H1 (cell line): ENCODE measurements at regions not wholly inside any gene's neighbourhood (a gene's known extent, or its start where the extent isn't known, plus 50 kb on each side); places are given as distances from the start of the nearest gene placed in this dataset.

Source experiments
- CTCF ChIA-PET: fragments of 300-600 bp; sonication (Branson Sonifier 250); formaldehyde crosslinking; loops from one replicate; lab custom pipeline; 2021; ENCODE audit not compliant: partially characterized antibody; lab: Charles Lee
- POLR2A ChIA-PET: fragments of 300-600 bp; sonication (Branson Sonifier 250); formaldehyde crosslinking; loops from one replicate; lab custom pipeline; 2021; ENCODE audit warnings: inconsistent platforms; ENCODE audit not compliant: partially characterized antibody; lab: Charles Lee
- DNase-seq, 2 experiments: peaks; one replicate each; pipeline versions ENCODE4 v3.0.0 to v3.0.0-alpha.2; 2010 to 2022; ENCODE audit warnings: low spot score in 2 of 2, low read depth in 1 of 2, mixed read lengths in 1 of 2
- FAIRE-seq: peaks from 2 replicates; lab custom pipeline; 2011; peaks lifted over from hg19 to GRCh38; lab: Jason Lieb, UNC
- H2AFZ ChIP-seq: 2 replicates; pipeline ENCODE4 v1.8.1; 2012; ENCODE audit warnings: low read length, inconsistent platforms
- H2AK5ac ChIP-seq: 2 replicates; pipeline ENCODE4 v1.6.1; 2013; ENCODE audit warnings: low read depth, low read length
- H2BK120ac ChIP-seq: replicated peaks from 2 replicates; pipeline ENCODE3; 2013; ENCODE audit warnings: low read depth, low read length, inconsistent platforms
- H2BK12ac ChIP-seq: 2 replicates; pipeline ENCODE4 v1.6.1; 2013; ENCODE audit warnings: low read depth, low read length
- H2BK15ac ChIP-seq: 2 replicates; pipeline ENCODE4 v1.6.1; 2013; ENCODE audit warnings: low read length
- H2BK20ac ChIP-seq: 2 replicates; pipeline ENCODE4 v1.6.1; 2013; ENCODE audit warnings: low read length
- H2BK5ac ChIP-seq: 2 replicates; pipeline ENCODE4 v1.6.1; 2013; ENCODE audit warnings: low read depth, low read length
- H3K14ac ChIP-seq: 2 replicates; pipeline ENCODE4 v1.6.1; 2013; ENCODE audit warnings: inconsistent platforms; ENCODE audit not compliant: insufficient read length
- H3K18ac ChIP-seq: 2 replicates; pipeline ENCODE4 v1.6.1; 2013; ENCODE audit warnings: low read length; ENCODE audit errors: extremely low read depth
- H3K23ac ChIP-seq: 2 replicates; pipeline ENCODE4 v1.6.1; 2013; ENCODE audit warnings: inconsistent platforms; ENCODE audit not compliant: insufficient read length
- H3K23me2 ChIP-seq: 2 replicates; pipeline ENCODE4 v1.6.1; 2013; ENCODE audit warnings: low read depth, low read length
- H3K27ac ChIP-seq: 2 replicates; pipeline ENCODE4 v1.6.1; 2011; ENCODE audit warnings: low read depth, low read length, inconsistent platforms
- H3K27me3 ChIP-seq, 4 experiments: replicated peaks in 1 of 4; 1 replicate in 1 of 4; 2 replicates in 3 of 4; pipeline versions ENCODE4 v1.6.1 to v1.8.1; 2011 to 2013; ENCODE audit warnings: low read length in 3 of 4, mild to moderate bottlenecking in 3 of 4, inconsistent platforms in 2 of 4, mixed read lengths in 2 of 4, moderate library complexity in 1 of 4; ENCODE audit not compliant: control insufficient read depth in 3 of 4, insufficient read depth in 3 of 4; ENCODE audit errors: extremely low read depth in 1 of 4
- H3K36me3 ChIP-seq, 4 experiments: 2 replicates each; pipeline versions ENCODE4 v1.6.1 to v1.8.1; 2011 to 2013; ENCODE audit warnings: mild to moderate bottlenecking in 4 of 4, low read length in 3 of 4, moderate library complexity in 2 of 4, control low read depth in 1 of 4, inconsistent platforms in 1 of 4; ENCODE audit not compliant: insufficient read depth in 4 of 4, control insufficient read depth in 2 of 4
- H3K4ac ChIP-seq: replicated peaks from 2 replicates; pipeline ENCODE3; 2013; ENCODE audit warnings: low read length, low read depth, mixed read lengths, inconsistent platforms; ENCODE audit not compliant: insufficient read length
- H3K4me1 ChIP-seq, 4 experiments: replicated peaks in 1 of 4; 1 replicate in 1 of 4; 2 replicates in 3 of 4; pipeline versions ENCODE4 v1.6.1 to v1.8.1; 2011 to 2013; ENCODE audit warnings: low read length in 3 of 4, inconsistent platforms in 2 of 4, mixed read lengths in 1 of 4; ENCODE audit not compliant: insufficient read depth in 4 of 4, control insufficient read depth in 3 of 4
- H3K4me2 ChIP-seq, 2 experiments: 2 replicates each; pipeline versions ENCODE4 v1.6.1 to v1.8.1; 2011 to 2013; ENCODE audit warnings: low read depth in 2 of 2, low read length in 2 of 2, control low read depth in 1 of 2, inconsistent platforms in 1 of 2, mild to moderate bottlenecking in 1 of 2; ENCODE audit not compliant: insufficient read depth in 1 of 2
- H3K4me3 ChIP-seq, 4 experiments: fragments of 200-600, 300-600 bp in 1 of 4; sonication (generic), shearing (Covaris generic), sonication (Bioruptor Twin) in 1 of 4; 2 replicates each; pipeline versions ENCODE4 v1.5.1 to v1.8.1; 2011 to 2016; ENCODE audit warnings: low read length in 4 of 4, low read depth in 3 of 4, control low read depth in 2 of 4, inconsistent platforms in 2 of 4, mild to moderate bottlenecking in 2 of 4, mixed read lengths in 1 of 4, moderate library complexity in 1 of 4; ENCODE audit not compliant: insufficient read depth in 2 of 4; ENCODE audit errors: extremely low read depth in 1 of 4
- H3K56ac ChIP-seq: replicated peaks from 2 replicates; pipeline ENCODE3; 2013; ENCODE audit warnings: low read depth, mild to moderate bottlenecking, mixed read lengths, low read length, inconsistent platforms; ENCODE audit not compliant: insufficient read length
- H3K79me1 ChIP-seq: 2 replicates; pipeline ENCODE4 v1.6.1; 2013; ENCODE audit warnings: low read depth, low read length, control low read depth
- H3K79me2 ChIP-seq, 2 experiments: 2 replicates each; pipeline versions ENCODE4 v1.6.1 to v1.8.1; 2012 to 2013; ENCODE audit warnings: low read length in 2 of 2, mild to moderate bottlenecking in 2 of 2, inconsistent platforms in 1 of 2; ENCODE audit not compliant: insufficient read depth in 2 of 2, control insufficient read depth in 1 of 2
- H3K9ac ChIP-seq, 4 experiments: replicated peaks in 1 of 4; 1 replicate in 1 of 4; 2 replicates in 3 of 4; pipeline versions ENCODE4 v1.6.1 to v1.8.1; 2011 to 2013; ENCODE audit warnings: low read depth in 3 of 4, low read length in 3 of 4, control low read depth in 2 of 4, mild to moderate bottlenecking in 2 of 4, moderate library complexity in 2 of 4, inconsistent platforms in 1 of 4; ENCODE audit errors: extremely low read depth in 1 of 4
- H3K9me3 ChIP-seq, 2 experiments: 2 replicates each; pipeline versions ENCODE4 v1.6.1 to v1.8.1; 2012 to 2013; ENCODE audit warnings: mild to moderate bottlenecking in 2 of 2, moderate library complexity in 2 of 2, control low read depth in 1 of 2, inconsistent platforms in 1 of 2, low read depth in 1 of 2, low read length in 1 of 2, mixed read lengths in 1 of 2; ENCODE audit not compliant: insufficient read depth in 2 of 2
- H4K20me1 ChIP-seq, 2 experiments: replicated peaks in 1 of 2; 2 replicates each; pipeline versions ENCODE3 to v1.8.1; 2011 to 2013; ENCODE audit warnings: inconsistent platforms in 2 of 2, low read length in 2 of 2, mild to moderate bottlenecking in 1 of 2; ENCODE audit not compliant: insufficient read depth in 2 of 2, control insufficient read depth in 1 of 2
- H4K5ac ChIP-seq: 2 replicates; pipeline ENCODE4 v1.6.1; 2013; ENCODE audit warnings: low read length, low read depth, mixed read lengths, inconsistent platforms; ENCODE audit not compliant: insufficient read length
- H4K8ac ChIP-seq: 2 replicates; pipeline ENCODE4 v1.8.0; 2013; ENCODE audit warnings: mild to moderate bottlenecking, moderate library complexity, low read length, inconsistent platforms; ENCODE audit not compliant: insufficient read depth; ENCODE audit errors: extremely low read depth
- H4K91ac ChIP-seq: replicated peaks from 2 replicates; pipeline ENCODE3; 2013; ENCODE audit warnings: low read length, mixed read lengths, inconsistent platforms; ENCODE audit not compliant: insufficient read length
- ATF2 ChIP-seq: IDR thresholded peaks from 2 replicates; pipeline ENCODE4 v1.6.1; 2012; ENCODE audit warnings: low read length, inconsistent platforms
- CTBP2 ChIP-seq: IDR thresholded peaks from 2 replicates; pipeline ENCODE4 v1.7.0; 2011; ENCODE audit warnings: borderline replicate concordance, mild to moderate bottlenecking, moderate library complexity, mixed read lengths, low read length; ENCODE audit not compliant: insufficient read depth, insufficient read length
- JUND ChIP-seq: IDR thresholded peaks from 2 replicates; pipeline ENCODE4 v1.6.1; 2011; ENCODE audit warnings: mild to moderate bottlenecking, improper control_type of control experiment, low read length
- KDM5A ChIP-seq: fragments of 200-600 bp; IDR thresholded peaks from 2 replicates; pipeline ENCODE4 v1.7.1; 2012; ENCODE audit warnings: mild to moderate bottlenecking, low read length, inconsistent platforms, mixed read lengths
- MAFK ChIP-seq: IDR thresholded peaks from 2 replicates; pipeline ENCODE4 v1.6.1; 2012; ENCODE audit warnings: low read depth, mild to moderate bottlenecking, improper control_type of control experiment, low read length
- POU5F1 ChIP-seq: IDR thresholded peaks from 2 replicates; pipeline ENCODE4 v1.6.1; 2011; ENCODE audit warnings: low read depth, mild to moderate bottlenecking, low read length, moderate library complexity
- SIN3A ChIP-seq, 2 experiments: IDR thresholded peaks in 1 of 2; conservative IDR thresholded peaks in 1 of 2; 2 replicates each; pipeline ENCODE4 v1.6.1; 2011 to 2012; ENCODE audit warnings: low read length in 2 of 2, improper control_type of control experiment in 1 of 2, low read depth in 1 of 2, mild to moderate bottlenecking in 1 of 2
- WGBS, 2 experiments: shearing (Covaris generic) in 1 of 2; methylation state at CpG; one replicate each; pipeline versions ENCODE4 v1.1.6 to v1.1.7; 2013 to 2015; ENCODE audit warnings: low lambda C conversion rate in 2 of 2, mixed read lengths in 2 of 2, inconsistent platforms in 1 of 2, low coverage in 1 of 2, missing lambda C conversion rate in 1 of 2; ENCODE audit not compliant: insufficient replicate concordance in 2 of 2, insufficient coverage in 1 of 2, insufficient read length in 1 of 2; ENCODE audit errors: extremely low coverage in 1 of 2, missing lambda C conversion rate in 1 of 2; 5-methylcytosine and 5-hydroxymethylcytosine counted together
- TF ChIP-seq, protein P1 (sequence below): IDR thresholded peaks from 2 replicates; pipeline ENCODE4 v1.6.1; 2012; ENCODE audit warnings: inconsistent platforms

GRCh38 chr6:164121527-164121926 lies 707.0 kb downstream of the QKI start:
- DNase-seq: no peak
- H2AK5ac ChIP-seq: no peak overlapping the region
- H3K23ac ChIP-seq: no peak overlapping the region
- ChIA-PET POLR2A (no interaction called here), CTCF (interaction anchor here (3.7 kb wide), 1 partner anchor 12 kb away, joined by 24 read pairs; no protein-coding TSS in a partner anchor)
- no peak overlapping the region for H3K4ac ChIP-seq
- H4K91ac ChIP-seq: no peak overlapping the region
- H4K5ac ChIP-seq: no peak overlapping the region
- H2BK20ac ChIP-seq: no peak overlapping the region
- no peak overlapping the region for H3K18ac ChIP-seq
- no peaks in the 10 kb centered on the region; a peak in 1 of 8 replicates for H3K36me3 ChIP-seq
- 97% methylated on average over 6 of the region's 6 CpGs; no CpG with 5 or more reads in 1 of the 2 experiments for WGBS, 2 experiments
- H2AFZ ChIP-seq: no peak overlapping the region
- H3K4me3 ChIP-seq: no peak overlapping the region
- H3K79me2 ChIP-seq: no peaks in the 10 kb centered on the region
- no peak overlapping the region for H2BK12ac ChIP-seq
- H3K4me1 ChIP-seq: peaks cover 0 to 2% (median 0%) of the 10 kb centered on the region in 4 experiments; a peak in 1 of 7 replicates
- H2BK120ac ChIP-seq: no peak overlapping the region
- no peak overlapping the region for H2BK5ac ChIP-seq
- FAIRE-seq: no peak
- H2BK15ac ChIP-seq: no peak overlapping the region
- H3K9me3 ChIP-seq: peaks cover 0 to 4% of the 10 kb centered on the region in 2 experiments; a peak in 1 of 4 replicates
- H3K9ac ChIP-seq: no peak overlapping the region
- no peaks in the 10 kb centered on the region for H3K79me1 ChIP-seq
- no peak for TF ChIP-seq POU5F1
- no peak for TF ChIP-seq KDM5A
- TF ChIP-seq CTBP2: no peak
- TF ChIP-seq SIN3A (conservative IDR thresholded peaks at IDR 0.05 in 1 of 2, IDR thresholded peaks at IDR 0.05 in 1 of 2; ENCODE audit: low read depth in 1 of 2, low read length in 2 of 2): no peak
- no peak for TF ChIP-seq ATF2
- TF ChIP-seq JUND: no peak
- TF ChIP-seq, protein P1, sequence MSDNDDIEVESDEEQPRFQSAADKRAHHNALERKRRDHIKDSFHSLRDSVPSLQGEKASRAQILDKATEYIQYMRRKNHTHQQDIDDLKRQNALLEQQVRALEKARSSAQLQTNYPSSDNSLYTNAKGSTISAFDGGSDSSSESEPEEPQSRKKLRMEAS: no peak
- TF ChIP-seq MAFK: no peak
- no peak overlapping the region for H3K56ac ChIP-seq
- H4K20me1 ChIP-seq: no peaks in the 10 kb centered on the region
- no peaks in the 10 kb centered on the region for H3K27me3 ChIP-seq
- no peak overlapping the region for H4K8ac ChIP-seq
- no peak overlapping the region for H3K4me2 ChIP-seq
- no peaks in the 10 kb centered on the region for H3K23me2 ChIP-seq
- no peak overlapping the region for H3K27ac ChIP-seq
- no peak overlapping the region for H3K14ac ChIP-seq
